Upper lobe of left lung (tissue), 4 donors: ENCODE measurements at regions not wholly inside any gene's neighbourhood (a gene's known extent, or its start where the extent isn't known, plus 50 kb on each side); places are given as distances from the start of the nearest gene placed in this dataset.

Experiments
- POLR2A ChIP-seq, 4 donors: fragments of 450-650 bp; IDR thresholded peaks; one replicate each; pipeline ENCODE4 v1.5.1; 2016 to 2017; ENCODE audit warnings: antibody characterized with exemption in 4 of 4, mild to moderate bottlenecking in 2 of 4
- POLR2AphosphoS5 ChIP-seq, 2 donors: sonication (generic); formaldehyde crosslinking; IDR thresholded peaks; one replicate each; pipeline ENCODE4 v1.5.1; 2017; ENCODE audit warnings: antibody characterized with exemption in 2 of 2
- TF ChIP-seq, protein P1 (sequence below), 6 experiments: fragments of 450-650 bp in 4 of 6; fragments of 200-600 bp in 2 of 6; sonication (generic) in 2 of 6; IDR thresholded peaks; one replicate each; pipeline ENCODE4 v1.5.1; 2016 to 2019; ENCODE audit warnings: antibody characterized with exemption in 6 of 6

DNA sequence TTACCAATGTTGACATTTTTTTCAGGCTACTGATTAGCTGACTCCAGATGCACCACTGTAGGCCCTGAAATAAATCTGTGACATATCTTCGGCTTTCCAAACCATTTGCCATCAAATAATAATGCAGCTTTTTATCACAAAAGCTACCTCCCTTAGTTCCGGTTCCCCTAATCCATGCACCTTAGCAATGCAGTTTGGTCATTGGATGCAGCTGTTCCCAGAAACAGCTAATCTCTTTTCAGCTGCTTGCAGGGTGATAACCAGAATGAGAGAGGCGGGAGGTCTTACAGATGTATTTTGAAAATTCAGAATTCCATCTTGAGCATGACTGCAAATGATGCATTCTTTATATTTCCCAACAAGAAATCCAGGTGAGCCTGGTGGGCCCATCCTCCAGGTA is 646.2 kb downstream of the SOX5 start:
- TF ChIP-seq POLR2A (IDR thresholded peaks at IDR 0.05) (no peak), POLR2AphosphoS5 (IDR thresholded peaks at IDR 0.05) (no peak)
- TF ChIP-seq, protein P1, sequence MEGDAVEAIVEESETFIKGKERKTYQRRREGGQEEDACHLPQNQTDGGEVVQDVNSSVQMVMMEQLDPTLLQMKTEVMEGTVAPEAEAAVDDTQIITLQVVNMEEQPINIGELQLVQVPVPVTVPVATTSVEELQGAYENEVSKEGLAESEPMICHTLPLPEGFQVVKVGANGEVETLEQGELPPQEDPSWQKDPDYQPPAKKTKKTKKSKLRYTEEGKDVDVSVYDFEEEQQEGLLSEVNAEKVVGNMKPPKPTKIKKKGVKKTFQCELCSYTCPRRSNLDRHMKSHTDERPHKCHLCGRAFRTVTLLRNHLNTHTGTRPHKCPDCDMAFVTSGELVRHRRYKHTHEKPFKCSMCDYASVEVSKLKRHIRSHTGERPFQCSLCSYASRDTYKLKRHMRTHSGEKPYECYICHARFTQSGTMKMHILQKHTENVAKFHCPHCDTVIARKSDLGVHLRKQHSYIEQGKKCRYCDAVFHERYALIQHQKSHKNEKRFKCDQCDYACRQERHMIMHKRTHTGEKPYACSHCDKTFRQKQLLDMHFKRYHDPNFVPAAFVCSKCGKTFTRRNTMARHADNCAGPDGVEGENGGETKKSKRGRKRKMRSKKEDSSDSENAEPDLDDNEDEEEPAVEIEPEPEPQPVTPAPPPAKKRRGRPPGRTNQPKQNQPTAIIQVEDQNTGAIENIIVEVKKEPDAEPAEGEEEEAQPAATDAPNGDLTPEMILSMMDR (IDR thresholded peaks at IDR 0.05): no peak
